Parathyroid adenoma (tissue), 2 donors: ENCODE measurements at regions not wholly inside any gene's neighbourhood (a gene's known extent, or its start where the extent isn't known, plus 50 kb on each side); places are given as distances from the start of the nearest gene placed in this dataset.
A peak's percentile ranks its signal among the peaks of the same experiment; 100 is the strongest.

Experiments used
- H2AFZ ChIP-seq: fragments of 300-600 bp; sonication (generic); one replicate; pipeline ENCODE4 v1.7.0; 2017; ENCODE audit warnings: antibody characterized with exemption, mild to moderate bottlenecking
- H3K27ac ChIP-seq: fragments of 300-600 bp; sonication (generic); one replicate; pipeline ENCODE4 v1.7.0; 2017
- H3K27me3 ChIP-seq: fragments of 300-600 bp; sonication (generic); one replicate; pipeline ENCODE4 v1.7.0; 2017; ENCODE audit warnings: low read length; ENCODE audit not compliant: control insufficient read depth, insufficient read depth
- H3K36me3 ChIP-seq: fragments of 300-600 bp; sonication (generic); one replicate; pipeline ENCODE4 v1.7.0; 2017; ENCODE audit warnings: low read length; ENCODE audit not compliant: control insufficient read depth, insufficient read depth
- H3K4me1 ChIP-seq: fragments of 300-600 bp; sonication (generic); one replicate; pipeline ENCODE4 v1.7.0; 2017; ENCODE audit warnings: control low read depth
- H3K4me2 ChIP-seq: fragments of 300-600 bp; sonication (generic); one replicate; pipeline ENCODE4 v1.7.0; 2017; ENCODE audit warnings: low read length
- H3K4me3 ChIP-seq: fragments of 300-600 bp; sonication (generic); one replicate; pipeline ENCODE4 v1.7.0; 2017; ENCODE audit warnings: low read depth, low read length
- H3K79me2 ChIP-seq: fragments of 300-600 bp; sonication (generic); one replicate; pipeline ENCODE4 v1.7.0; 2017; ENCODE audit warnings: control low read depth
- H3K9ac ChIP-seq: fragments of 300-600 bp; sonication (generic); one replicate; pipeline ENCODE4 v1.7.0; 2017; ENCODE audit warnings: mild to moderate bottlenecking
- H3K9me3 ChIP-seq: fragments of 300-600 bp; sonication (generic); one replicate; pipeline ENCODE4 v1.7.0; 2017; ENCODE audit warnings: low read length; ENCODE audit not compliant: control insufficient read depth
- CTCF ChIP-seq: fragments of 300-600 bp; sonication (generic); IDR thresholded peaks from one replicate; pipeline ENCODE4 v1.7.0; 2017; ENCODE audit warnings: antibody characterized with exemption, mild to moderate bottlenecking
- donor health status: primary hyperparathyroidism.

- H3K4me3 ChIP-seq, result no peak overlapping the region
- H3K27ac ChIP-seq, result no peak overlapping the region
- no peak overlapping the region for H2AFZ ChIP-seq
- no peaks in the 10 kb centered on the region for H3K36me3 ChIP-seq
- no peak for TF ChIP-seq CTCF
- no peaks in the 10 kb centered on the region for H3K27me3 ChIP-seq
- no peaks in the 10 kb centered on the region for H3K4me1 ChIP-seq
- H3K4me2 ChIP-seq, result no peak overlapping the region
- H3K9me3 ChIP-seq, result no peaks in the 10 kb centered on the region
- no peak overlapping the region for H3K9ac ChIP-seq
- H3K79me2 ChIP-seq, result no peaks in the 10 kb centered on the region
Measured at GRCh38 chr2:41544709-41545108, 503.1 kb upstream of the PKDCC start.

- Histone ChIP-seq H3K4me1 (no peaks in the 10 kb centered on the region), H3K9ac (no peak overlapping the region)
Measured at GRCh38 chr2:41546031-41546430, 501.8 kb upstream of the PKDCC start.

GRCh38 chr2:41568648-41569047 is 479.2 kb upstream of the PKDCC start:
- Histone ChIP-seq H3K9me3 (no peaks in the 10 kb centered on the region), H2AFZ (no peak overlapping the region), H3K4me3 (no peak overlapping the region), H3K36me3 (no peaks in the 10 kb centered on the region), H3K9ac (no peak overlapping the region), H3K4me1 (peaks cover 33% of the 10 kb centered on the region), H3K4me2 (no peak overlapping the region), H3K27me3 (no peaks in the 10 kb centered on the region), H3K27ac (no peak overlapping the region), H3K79me2 (no peaks in the 10 kb centered on the region)
- TF ChIP-seq CTCF, result no peak

More at GRCh38 chr2:41546031-41546430, 501.8 kb upstream of the PKDCC start:
- no peak overlapping the region for H2AFZ ChIP-seq
- no peak for TF ChIP-seq CTCF
- no peaks in the 10 kb centered on the region for H3K79me2 ChIP-seq
- no peaks in the 10 kb centered on the region for H3K9me3 ChIP-seq
- no peaks in the 10 kb centered on the region for H3K36me3 ChIP-seq
- no peak overlapping the region for H3K4me2 ChIP-seq
- no peak overlapping the region for H3K4me3 ChIP-seq
- H3K27ac ChIP-seq, result no peak overlapping the region
- H3K27me3 ChIP-seq, result no peaks in the 10 kb centered on the region

- Histone ChIP-seq H3K79me2 (no peaks in the 10 kb centered on the region), H3K4me2 (no peak overlapping the region), H3K4me3 (no peak overlapping the region), H3K9me3 (no peaks in the 10 kb centered on the region), H3K36me3 (no peaks in the 10 kb centered on the region), H2AFZ (peak overlapping the region; percentile 66), H3K27ac (peak overlapping the region; percentile 81), H3K27me3 (no peaks in the 10 kb centered on the region), H3K4me1 (peaks cover 40% of the 10 kb centered on the region), H3K9ac (no peak overlapping the region)
- TF ChIP-seq CTCF, result no peak
Measured at GRCh38 chr2:41572154-41572553, 475.7 kb upstream of the PKDCC start.

- Histone ChIP-seq H3K27ac (no peak overlapping the region), H3K9me3 (no peaks in the 10 kb centered on the region), H3K27me3 (no peaks in the 10 kb centered on the region), H3K4me3 (no peak overlapping the region), H3K4me1 (peaks cover 46% of the 10 kb centered on the region), H3K9ac (no peak overlapping the region), H2AFZ (no peak overlapping the region), H3K36me3 (no peaks in the 10 kb centered on the region), H3K79me2 (no peaks in the 10 kb centered on the region), H3K4me2 (no peak overlapping the region)
- TF ChIP-seq CTCF, result no peak
Measured at GRCh38 chr2:41576423-41576822, 471.4 kb upstream of the PKDCC start.
